ENCODE measurements at regions not wholly inside any gene's neighbourhood (a gene's known extent, or its start where the extent isn't known, plus 50 kb on each side); places are given as distances from the start of the nearest gene placed in this dataset.

DNA sequence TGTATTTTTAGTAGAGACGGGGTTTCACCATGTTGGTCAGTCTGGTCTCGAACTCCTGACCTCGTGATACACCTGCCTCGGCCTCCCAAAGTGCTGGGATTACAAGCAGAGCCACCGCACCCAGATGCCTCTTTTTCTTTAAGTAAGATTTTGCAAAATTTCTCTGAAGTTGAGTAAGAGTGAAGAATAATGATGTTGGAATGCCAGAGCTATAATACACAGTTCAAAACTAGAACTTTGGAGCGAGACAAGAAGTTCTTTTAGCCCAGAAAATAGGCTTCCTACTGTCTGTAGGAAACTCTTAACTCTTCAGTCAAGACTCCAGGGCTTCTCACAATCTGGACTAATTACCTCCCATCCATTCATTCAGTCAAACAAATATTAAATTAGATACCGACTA lies 51.4 kb downstream of the MARCHF4 start:
- no peak for DNase-seq

DNA sequence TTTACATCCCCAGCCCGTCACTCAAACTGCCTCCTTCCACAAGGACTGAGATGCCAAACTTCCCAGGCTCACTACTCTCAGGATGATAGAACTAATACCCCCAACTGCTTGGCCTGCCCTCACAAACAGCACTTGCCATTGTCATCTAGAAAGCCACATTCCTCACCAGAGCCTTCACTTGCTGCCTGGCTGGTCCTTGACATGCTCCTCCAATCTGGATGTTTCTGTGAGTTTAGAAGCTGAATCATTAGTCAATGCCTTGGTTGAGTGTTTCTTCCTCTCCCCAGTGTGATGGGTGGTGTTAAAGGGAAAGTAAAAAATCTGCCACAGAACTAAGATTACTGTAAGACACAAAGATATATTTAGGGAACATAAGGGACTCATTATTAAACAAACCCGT lies 52.5 kb downstream of the MARCHF4 start:
- peak; percentile 64 for DNase-seq

DNA sequence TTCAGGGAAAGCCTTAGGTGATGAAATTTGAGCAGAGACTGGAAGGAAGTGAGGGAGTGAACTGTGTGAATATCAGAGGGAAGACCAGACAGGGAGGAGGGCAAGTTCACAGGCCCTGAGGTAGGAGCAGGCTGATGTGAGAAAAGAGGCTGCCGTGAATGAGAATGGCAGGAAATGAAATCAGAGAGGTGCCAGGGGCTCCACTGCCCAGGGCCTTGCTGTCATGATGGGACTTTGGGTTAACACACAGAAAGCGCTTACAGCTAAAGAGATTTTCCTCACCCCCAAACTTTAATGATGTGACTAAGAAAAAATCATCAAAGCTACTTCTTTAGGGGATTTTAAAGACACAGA lies 53.8 kb downstream of the MARCHF4 start:
- DNase-seq = peak; percentile 20

DNA sequence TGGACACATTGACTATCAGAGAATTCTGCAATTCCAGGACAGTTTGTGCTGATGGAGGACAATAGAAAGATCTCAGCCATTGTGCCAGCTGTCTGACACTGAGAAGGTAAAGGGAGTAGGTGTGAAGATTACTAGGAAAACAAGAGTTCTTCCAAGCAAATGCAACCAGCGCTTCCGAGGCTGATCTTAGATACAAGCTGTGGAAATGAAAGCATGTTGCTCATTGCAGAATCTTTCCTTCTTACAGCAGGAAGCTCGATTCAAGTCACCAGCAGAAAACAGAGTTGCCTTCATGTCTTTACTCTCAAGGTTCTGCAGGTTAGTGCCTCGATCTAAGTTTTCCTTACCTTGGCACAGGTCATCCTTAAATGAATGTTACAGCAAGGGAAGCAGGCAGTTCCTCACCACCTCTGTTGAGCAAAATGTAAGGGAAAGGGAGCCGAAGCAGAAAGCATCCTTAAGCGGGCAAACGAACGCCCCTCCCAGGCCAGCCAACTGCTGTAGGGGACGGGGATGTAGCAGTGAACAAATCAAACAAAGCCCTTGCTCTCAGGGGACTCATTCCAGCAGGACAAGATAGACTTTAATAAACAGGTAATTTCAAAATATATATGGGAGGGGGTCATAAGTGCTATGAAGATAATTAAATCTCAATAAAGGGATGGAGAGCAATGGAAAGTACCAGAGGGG lies 54.3 kb downstream of the MARCHF4 start:
- no peak for DNase-seq

DNA sequence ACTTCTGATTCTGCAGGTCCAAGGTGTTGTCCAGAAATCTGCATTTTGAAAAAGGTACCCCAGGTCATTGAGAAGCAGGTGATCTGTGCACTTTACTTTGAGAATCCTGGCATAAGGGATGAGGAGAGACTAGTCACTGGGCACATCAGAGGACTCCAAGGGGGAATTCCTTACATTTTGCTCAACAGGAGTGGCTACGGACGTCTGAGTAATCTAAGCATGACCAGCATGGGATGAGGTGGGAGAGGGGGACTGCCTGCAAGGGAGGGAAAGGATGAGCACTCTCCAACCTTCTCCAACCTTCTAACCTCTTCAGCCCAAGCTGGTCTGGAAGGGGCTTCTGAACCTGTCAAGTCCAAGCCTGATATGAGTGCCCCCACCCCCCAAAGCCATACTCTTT lies 55.5 kb downstream of the MARCHF4 start:
- DNase-seq = peak; percentile 88

DNA sequence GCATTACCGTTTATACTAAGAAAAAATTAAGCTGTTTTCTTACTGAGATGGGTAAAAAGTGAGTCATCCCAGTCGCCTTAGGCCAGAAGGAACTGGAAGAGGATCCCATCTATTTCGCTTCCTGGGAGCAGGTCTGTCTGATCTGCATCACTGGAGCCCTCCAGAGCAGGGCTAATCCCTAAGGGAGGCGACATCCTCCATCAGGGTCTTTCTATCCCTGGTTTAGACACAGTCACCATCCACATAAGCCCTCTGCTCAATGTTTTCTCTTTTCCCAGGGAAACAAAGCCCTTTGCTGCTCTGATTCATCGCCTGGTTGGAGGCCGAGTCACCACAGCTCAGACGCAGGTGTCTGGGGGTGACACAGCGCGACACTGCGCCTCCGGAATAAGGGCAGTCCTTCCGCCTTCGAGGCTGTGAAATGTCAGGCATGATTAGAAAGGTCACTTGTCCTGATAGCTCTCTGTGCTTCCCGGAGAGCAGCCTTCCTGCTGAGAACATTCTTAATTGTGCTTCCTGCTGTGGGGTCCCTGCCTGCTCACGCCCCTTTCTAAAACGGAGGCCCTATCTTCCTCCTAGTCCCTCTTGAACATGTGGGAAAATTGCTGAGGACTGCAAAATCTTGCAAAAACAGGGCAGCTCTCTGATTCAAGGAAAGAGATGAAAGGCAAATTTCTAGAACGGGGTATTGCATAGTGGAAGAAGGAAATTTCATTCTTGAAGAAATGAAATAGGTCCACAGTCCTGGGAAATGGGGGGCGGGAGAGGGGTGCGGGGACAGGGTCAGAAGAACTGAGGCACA lies 56.3 kb downstream of the MARCHF4 start:
- peak; percentile 88 for DNase-seq

DNA sequence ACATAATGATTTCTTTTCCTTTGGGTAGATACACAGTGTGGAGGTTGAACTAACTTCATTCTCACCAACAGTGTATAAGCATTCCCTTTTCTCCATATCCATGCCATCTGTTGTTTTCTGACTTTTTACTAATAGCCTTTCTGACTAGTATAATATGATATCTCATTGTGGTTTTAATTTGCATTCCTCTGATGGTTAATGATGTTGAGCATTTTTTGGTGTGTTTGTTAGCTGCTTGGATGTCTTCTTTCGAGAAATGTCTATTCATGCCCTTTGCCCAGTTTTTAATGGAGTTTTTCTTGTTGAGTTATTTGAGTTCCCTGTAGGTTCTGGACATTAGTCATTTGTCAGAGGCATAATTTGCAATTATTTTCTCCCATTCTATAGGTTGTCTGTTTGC lies 59.8 kb downstream of the MARCHF4 start:
- peak; percentile 28 for DNase-seq

DNA sequence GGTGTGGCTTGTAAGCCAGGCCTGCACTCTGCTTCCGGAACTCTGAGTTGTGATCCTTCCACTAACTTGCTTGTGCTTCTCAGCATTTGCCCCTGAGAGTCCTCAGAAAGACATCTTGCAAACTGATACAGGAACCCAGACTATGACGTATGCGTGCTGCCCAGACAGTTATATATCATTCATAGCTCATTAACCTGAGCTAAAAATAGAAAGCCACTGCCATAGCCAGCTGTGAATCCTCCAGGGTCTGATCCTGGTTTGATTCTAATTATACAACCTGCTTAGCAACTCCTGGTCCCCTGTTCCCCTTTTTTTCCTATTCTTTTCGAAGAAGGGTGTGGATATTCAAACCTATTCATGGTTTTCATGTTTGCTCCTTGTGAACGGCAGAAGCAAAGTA lies 63.7 kb downstream of the MARCHF4 start:
- DNase-seq = no peak

DNA sequence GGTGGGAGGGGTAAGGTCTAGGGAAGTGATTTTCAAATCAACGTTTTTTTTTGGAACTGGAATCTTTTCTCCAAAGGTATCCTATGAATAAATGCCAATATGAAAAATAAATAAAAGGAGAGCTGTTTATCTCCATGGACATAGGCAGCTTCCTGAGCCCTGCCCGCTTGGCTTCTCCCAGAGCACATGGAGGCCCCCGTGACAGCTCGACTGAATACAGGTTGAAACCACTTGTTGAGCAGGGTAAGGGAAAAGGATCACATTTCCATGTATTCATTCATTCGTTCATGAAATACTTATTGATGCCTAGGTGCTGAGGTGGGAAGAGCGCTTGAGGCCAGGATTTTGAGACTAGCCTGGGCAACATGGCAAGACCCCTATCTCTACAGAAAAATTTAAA lies 64.8 kb downstream of the MARCHF4 start:
- no peak for DNase-seq

DNA sequence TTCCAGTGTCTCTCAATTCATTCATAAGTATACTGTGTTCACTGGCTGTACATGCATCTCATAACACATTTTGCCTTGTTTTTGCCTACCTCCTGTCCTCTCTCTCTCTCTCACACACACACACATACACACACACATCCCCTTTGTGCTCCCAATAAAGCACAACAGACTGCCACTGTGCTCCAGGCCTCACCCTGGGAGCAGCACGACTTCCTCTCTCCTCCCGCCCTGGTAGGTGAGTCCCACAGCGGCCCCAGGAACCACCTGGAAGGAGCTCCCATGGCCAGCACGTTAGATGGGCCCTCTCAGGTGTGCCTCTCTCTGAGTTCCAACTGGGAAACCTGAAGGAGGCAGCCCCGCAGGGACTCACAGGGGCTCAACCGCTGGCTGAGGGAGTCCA lies 65.4 kb downstream of the MARCHF4 start:
- DNase-seq = no peak

DNA sequence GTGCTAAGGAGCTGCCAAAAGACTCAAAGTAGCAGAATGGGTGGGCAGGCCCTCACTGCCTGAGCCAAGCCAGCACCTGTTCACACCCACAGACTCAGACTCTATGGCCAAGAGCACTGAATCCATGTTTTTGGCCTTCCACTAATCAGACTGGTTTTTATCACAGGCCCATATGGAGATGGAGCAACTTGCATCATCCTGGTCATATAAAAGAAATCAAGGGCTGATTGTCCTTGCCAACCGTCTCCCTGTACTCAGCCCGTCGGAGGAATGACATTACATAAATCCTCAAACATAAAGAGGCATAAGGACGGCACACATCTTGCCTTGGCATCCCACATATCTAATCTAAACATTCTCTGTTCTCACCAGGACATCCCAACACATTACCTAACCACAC lies 66.7 kb downstream of the MARCHF4 start:
- DNase-seq = no peak

DNA sequence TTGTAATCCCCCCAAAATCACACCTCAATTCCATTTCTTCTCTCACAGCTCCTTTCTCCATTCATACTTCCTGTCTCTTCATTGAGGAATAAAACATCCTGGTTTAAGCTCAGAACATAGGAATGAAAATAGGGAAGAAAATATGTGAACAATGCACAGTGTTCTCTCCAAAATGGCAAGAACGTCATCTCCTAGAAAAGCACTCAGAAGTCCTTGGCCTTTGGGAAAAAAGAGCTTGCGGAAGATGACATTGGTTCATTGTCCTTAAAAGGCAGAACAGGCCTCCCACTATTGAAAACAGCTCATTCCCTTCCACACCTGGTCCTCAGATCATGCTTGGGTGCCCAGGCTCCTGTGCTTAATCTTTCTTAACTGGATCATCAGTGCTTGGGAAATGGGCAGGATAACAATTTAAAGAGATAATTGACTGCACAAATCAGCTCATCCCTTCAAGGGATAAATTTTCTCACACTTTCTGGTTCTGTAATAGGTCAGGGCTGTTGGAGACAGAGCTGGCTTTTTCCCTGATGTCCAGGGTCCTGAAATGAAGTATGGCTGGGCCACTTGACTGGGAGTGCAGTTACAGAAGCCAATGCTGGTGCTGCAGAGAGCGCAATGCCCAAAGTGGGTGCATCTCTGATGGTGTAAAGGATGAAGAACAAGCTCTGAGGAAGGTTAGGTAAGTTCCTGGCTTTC lies 69.2 kb downstream of the MARCHF4 start:
- peak; percentile 84 for DNase-seq

DNA sequence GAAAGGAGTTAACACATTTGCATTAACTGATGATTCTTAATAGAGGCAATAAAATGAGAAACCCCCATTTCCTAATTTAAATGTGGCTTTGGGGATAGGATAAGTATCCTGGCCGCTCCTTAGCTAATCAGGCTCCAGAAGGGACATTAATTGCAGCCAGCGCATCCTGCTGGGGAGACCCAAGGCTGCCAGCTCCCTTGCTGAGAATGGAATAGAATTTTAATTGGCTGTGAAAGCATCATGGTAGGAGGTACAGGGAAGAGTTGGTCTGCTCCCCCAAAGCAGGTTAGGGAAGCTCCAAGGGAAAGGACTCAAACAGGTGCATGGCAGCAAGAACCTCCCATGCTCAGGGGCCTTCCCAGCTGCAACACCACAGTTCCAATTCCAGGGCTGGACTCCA lies 71.4 kb downstream of the MARCHF4 start:
- no peak for DNase-seq

DNA sequence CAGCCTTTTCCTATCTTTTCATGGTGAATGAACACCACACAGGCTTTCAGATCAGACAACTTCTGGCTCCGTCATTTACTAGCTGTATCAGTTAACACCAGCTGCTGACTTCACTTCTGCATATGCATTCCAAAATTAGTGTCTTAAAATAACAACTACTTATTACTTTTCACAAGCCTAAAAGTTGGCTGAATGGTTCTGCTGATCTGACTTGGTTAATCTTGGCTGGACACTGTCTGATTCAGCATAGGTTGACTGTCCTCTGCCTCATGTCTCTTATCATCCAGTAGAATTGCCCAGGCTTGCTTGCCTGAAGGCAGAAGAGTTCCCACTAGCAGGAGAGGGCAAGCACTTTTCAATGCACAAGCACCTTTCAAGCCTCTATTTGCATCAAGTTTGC lies 72.7 kb downstream of the MARCHF4 start:
- DNase-seq = peak; percentile 57

DNA sequence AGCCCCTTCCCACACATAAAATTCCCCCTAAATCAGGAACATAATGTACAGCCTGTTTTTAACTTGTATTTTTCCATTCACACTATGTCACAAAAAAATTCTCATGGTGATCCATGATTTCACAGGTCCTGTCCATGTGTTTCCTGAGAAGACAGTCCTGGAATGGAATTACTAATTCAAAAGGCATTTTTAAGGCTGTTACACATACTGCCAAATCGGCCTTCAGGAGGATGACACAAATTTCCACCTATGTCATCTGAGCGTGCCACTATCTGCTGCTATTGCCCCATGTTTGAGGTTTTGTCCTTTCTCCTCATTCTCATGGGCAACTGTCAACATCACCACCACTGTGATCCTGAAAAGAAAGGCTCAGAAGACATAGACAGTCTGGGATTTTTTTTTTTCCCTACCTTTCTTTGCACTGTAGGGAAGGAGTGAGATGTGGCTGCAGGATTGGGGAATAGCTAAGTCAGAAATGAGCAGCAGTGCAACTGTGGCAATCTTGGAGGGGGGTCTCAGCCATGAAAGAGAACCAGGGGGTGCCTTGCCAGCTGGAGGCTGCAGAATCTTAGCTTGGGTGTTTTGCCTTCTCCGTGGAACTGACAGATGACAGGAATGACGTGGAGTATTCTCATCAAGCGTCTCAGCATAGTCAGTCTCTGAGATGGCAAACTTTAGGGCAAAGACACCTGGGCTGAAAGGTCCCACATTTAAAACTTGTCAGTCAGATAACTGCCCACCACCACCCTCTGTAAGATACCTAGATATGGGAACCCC lies 73.4 kb downstream of the MARCHF4 start:
- DNase-seq = peak; percentile 90

DNA sequence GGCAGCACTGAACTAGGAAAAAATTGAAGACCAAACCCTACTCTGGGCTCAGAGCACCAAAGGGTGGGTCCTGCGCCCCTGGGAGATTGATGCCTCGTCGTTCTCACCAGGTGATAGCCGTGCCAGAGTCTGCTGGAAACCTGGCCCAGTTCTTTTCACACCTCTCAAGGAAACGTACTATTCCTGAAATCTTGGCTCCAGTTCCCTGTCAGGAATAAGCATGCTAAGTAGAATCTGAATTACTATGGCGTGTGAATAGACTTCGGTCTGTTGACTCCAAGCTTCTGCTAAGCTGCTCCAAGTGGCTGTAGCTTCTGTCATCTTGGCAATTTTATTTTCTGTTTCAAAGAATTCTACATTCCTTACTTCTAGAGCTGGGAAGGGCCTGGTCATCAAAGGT lies 75.4 kb downstream of the MARCHF4 start:
- no peak for DNase-seq

DNA sequence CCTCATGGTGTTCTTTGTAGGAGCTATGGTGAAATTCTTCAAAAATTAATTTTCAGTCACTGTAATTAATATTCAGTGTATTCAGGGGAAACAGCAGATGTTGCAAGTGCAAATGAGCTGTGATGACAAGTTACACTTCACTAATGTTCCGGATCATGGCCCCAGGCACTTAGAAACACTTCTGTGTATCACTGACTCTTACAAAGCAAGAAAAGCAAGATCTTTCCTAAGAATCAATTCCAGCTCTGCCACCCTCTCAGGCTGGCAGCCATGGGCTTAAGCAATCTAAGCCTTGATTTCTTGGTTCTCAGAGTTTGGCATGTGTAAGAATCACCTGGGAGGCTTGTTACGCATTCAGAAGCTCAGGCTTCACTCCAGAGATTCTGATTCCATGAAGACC lies 78.0 kb downstream of the MARCHF4 start:
- no peak for DNase-seq

DNA sequence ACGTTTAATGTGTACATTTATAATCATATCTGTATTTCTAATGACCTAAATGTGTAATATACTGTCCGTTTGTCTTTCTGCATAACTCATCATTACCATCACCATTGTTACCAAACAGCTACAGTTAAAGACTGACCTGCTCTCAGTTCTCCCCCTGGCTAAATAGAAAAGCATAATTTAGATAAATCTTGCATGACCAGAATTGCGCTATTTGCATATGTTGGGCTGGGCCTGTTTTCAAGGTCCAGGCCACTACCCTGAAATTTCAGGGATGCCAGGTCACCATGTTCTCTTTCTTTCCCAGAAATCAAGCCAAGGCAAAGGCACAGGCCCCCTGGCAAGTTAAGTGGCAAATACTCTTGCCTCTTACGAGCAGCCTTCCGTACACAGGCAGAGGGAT lies 78.4 kb downstream of the MARCHF4 start:
- DNase-seq = no peak

DNA sequence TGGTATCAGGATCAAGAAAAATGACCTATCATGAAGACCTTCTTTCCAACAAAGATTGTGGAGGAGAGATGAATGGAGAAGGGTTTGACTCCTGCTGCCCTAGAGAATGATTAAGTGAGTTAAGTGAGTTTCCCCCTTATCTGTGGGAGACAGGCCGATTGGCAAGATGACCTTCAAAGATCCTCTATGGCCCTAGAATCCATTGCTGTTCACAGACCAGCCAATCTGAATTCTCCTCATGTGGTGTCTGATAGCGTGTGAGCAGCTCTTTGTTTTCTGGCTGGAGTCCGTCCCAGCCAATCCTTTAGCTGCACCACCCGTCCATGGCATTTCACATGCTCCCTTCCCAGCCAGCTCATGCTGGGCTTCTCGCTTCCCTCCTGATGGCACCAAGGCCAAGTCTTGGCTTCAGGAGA lies 79.4 kb downstream of the MARCHF4 start:
- DNase-seq = no peak

DNA sequence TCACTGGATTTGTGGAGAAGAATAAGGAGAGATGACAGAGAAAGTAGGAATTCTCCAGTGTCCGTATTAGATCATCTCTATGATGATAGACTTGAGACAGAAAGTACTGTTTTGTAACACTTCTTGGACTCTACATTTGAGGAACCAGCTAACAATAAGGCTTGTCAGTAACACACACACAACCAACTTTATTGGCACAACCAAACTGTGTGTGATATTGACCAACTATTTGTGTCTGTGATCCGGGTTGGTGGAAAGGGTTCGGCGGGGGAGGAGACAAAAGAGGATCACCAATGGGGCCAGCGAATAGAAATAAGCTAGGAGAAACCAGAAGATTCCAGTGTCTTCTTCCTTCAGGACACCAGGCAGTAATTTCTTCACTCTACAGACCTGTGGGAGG lies 79.8 kb downstream of the MARCHF4 start:
- no peak for DNase-seq

DNA sequence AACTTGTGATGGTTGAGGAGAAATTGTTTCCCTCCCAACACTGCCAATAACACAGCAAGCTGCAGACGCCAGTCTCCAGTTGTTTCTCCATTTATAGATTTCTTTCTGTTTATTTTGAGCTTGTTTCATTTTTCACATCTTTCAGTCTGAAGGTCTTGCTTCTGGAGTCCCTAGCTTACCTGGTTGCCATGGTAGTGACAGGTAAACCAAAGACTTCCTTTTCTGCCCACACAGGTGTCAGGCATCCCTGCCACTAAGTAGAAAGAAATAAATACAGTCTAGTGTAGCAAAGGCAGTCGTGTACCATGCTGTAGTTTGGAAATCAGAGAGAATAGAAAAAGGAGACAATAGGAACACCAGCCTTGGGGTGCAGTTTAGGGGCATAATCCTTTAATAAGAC lies 82.8 kb downstream of the MARCHF4 start:
- no peak for DNase-seq

DNA sequence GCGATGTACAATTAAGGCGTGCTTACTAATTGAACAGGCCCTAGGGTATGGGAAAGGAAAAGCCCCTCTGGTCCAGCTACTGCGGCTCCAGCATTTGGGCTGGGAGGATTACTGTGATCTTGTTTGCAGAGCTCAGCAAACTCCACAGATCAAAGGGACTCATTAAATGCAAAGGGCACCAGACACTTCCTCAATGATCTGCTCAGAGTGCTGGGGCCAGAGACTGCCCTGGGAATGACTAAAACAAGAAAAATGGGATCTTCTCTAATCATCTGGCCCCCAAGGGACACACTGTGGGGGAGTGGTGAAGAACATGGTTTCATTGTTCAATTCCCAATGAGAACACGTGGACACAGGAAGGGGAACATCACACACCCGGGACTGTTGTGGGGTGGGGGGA lies 85.0 kb downstream of the MARCHF4 start:
- DNase-seq = peak; percentile 76

DNA sequence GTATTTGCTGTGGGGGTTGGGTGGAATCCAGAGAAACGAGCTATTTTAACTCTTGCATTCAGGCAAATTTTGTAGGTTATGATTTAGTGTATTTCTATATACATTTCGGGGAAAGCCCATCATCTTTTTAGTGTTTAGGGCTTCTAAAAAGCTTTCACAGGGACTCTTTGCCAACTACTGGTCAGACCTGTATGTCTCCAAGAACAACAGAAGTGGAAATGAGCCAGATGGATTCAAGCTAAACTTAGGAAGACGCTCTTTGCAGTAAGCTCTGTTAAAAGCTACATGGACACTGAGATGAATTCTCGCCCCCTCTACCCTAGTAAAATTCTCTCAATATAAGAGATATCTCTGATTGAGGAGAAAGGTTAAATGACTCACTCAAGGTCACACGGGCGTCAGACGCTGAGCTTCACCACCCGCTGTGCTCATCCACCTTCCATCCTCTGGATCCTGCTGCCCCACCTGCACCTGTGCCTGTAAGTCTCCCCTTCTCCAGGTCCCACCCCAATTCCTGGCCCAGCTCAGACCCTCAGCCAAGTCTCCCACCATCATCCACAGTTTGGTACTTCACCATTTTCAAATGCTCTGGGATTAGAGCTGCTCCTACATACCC lies 85.6 kb downstream of the MARCHF4 start:
- peak; percentile 34 for DNase-seq

Data from EL (cell line).